ENCODE measurements at regions not wholly inside any gene's neighbourhood (a gene's known extent, or its start where the extent isn't known, plus 50 kb on each side); places are given as distances from the start of the nearest gene placed in this dataset.
"Not testable (repeated sequence)": the region's sequence is repeated elsewhere in the genome, so short reads cannot be mapped to it uniquely, and the experiment has no call there.

DNA sequence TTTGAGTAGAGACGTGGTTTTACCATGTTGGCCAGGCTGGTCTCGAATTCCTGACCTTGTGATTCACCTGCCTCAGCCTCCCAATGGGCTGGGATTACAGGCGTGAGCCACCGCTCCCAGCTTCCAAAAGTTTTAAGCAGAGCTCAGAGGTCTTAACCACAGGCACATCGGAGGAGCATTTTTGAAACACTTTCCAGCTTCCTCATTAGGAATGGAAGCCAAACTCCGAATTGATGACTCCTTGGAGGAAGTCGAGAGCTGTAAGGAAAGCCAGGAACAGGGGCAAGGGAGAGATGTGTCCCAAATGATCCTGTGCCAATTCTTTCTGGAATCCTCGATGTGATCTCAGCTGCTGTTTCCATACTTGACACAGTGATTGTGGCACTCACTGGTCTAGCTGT, 56.2 kb upstream of the CCZ1B start:
- not testable (repeated sequence) for DNase-seq

DNA sequence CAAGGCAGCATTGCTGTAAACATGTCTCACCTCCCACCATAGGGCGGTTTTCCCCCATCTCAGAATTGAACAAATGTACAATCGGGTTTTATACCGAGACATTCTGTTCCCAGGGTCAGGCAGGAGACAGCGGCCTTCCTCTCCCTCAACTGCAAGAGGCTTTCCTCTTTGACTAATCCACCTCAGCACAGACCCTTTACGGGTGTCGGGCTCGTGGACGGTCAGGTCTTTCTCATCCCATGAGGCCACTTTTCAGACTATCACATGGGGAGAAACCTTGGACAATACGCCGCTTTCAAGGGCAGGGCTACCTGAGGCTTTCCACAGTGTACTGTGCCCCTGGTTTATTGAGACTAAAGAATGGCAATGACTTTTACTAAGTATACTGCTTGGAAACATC, 57.7 kb upstream of the CCZ1B start:
- DNase-seq: not testable (repeated sequence)

DNA sequence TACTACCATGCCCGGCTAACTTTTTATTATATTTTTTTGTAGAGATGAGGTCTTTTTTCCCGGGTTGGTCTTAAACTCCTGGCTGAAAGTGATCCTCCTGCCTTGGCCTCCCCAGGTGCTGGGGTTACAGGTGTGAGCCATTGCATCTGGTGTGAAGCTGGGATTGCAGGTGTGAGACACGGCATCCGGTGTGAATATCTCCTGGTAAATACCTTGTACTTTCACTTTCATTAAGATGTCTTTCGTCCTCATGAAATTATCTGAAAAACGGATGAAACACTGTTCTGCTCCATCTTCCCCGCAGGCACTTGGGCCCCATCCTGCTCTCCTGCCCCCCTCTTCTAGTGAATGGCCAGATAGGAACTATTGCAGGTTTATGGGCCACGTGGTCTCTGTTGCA, 60.1 kb upstream of the CCZ1B start:
- no peak for DNase-seq

DNA sequence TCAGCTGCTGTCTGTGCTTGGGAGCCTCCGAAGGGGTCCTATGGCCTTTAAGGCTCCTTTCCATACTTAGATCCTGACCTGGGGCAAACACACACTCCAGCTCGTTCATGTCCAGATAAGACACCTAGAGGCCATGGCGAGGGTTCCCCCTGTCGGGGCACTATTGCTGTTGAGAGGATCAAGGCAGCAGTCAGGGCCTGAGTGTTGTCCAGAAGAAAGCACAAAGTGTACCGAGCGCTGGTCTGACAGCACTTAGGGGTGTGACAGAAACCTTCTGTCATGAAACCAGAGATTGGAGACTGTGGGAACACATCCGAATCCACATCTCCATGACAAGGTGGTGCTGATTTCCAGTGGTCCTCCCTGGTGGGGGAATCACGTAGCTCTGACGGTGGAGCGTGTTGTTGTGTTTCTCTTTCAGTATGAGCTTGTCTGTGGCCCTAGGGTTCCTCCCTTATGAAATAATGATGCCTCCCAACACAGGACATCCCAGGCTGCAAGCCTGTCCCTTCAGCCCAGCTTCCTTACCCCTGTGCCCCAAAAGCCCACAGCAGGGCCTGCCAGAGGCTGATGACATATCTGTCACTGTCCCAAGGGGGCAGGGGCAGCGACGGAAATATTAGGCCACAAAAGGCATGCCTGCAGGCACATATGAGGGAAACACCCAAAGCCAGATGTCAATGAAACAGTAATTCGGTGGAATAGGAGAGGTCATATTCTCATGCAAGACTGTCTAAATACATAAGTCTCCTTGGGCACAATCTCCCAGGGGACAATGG, 62.4 kb upstream of the CCZ1B start:
- DNase-seq: not testable (repeated sequence)

DNA sequence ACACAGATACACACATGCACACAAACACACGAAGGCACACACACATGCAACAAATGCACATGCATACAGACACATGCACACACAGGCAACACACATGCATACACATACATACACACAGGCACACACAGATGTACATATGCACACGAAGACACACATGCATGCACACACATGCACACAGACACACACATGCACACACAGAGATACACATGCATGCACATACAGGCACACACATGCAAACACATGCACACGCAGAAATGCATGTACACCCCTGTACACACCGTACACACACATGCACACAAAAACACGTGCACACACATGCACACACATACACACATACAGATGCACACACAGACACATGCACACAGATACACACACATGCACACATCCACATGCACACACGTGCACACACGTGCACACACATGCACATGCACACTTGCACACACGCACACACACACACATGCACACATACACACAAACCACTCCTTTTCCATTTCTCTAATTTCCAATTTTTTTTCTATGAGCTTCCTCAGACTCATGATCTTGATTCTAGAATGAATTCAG, 63.3 kb upstream of the CCZ1B start:
- no peak for DNase-seq

DNA sequence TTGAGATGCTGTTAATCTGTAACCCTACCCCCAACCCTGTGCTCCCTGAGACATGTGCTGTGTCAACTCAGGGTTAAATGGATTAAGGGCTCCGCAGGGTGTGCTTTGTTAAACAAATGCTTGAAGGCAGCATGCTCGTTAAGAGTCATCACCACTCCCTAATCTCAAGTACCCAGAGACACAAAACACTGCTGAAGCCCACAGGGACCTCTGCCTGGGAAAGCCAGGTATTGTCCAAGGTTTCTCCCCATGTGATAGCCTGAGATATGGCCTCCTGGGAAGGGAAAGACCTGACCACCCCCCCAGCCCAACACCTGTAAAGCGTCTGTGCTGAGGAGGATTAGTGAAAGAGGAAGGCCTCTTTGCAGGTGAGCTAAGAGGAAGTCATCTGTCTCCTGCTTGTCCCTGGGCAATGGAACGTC, 76.0 kb upstream of the CCZ1B start:
- DNase-seq: not testable (repeated sequence)

DNA sequence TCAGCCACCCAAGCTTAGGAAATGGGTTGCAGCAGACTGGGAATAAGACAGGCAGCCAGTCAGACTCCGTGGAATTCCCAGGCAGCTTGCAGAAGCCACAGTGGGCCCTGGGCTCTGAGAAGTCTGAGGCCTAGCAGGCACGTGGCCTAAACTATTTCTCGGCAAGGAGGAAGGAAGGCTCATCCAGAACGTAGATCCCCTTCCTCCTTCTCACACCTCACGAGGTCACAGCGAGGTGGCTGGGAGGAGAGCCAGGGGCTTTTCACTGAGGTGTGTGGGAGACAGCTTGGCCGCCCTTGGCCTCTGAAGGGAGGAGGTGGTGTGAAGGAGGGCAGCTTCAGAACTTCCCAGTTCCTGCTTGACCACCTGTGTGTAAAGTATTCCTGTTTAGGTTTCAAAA, 77.2 kb upstream of the CCZ1B start:
- not testable (repeated sequence) for DNase-seq

DNA sequence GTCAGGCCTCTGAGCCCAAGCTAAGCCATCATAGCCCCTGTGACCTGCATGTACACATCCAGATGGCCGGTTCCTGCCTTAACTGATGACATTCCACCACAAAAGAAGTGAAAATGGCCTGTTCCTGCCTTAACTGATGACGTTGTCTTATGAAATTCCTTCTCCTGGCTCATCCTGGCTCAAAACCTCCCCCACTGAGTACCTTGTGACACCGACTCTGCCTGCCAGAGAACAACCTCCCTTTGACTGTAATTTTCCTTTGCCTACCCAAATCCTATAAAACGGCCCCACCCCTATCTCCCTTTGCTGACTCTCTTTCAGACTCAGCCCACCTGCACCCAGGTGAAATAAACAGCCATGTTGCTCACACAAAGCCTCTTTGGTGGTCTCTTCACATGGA, 77.7 kb upstream of the CCZ1B start:
- DNase-seq: not testable (repeated sequence)

DNA sequence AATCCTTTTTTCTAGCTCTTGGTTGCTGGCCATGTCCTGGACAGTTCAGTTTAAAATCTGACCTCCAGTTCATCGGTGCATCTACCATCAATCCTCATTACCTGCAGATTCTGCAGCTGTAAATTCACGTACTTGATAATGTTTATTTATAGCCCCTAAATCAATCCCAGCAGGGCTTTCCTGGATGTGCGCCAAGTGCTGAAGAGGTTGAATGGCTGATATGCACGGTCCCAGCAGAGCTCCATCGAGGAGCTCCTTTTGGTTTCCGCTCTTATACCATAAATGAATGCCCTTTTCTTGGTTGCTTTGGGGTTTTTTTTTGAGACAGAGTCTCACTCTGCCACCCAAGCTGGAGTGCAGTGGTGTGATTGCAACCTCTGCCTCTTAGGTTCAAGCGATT, 91.2 kb upstream of the CCZ1B start:
- no peak for DNase-seq

DNA sequence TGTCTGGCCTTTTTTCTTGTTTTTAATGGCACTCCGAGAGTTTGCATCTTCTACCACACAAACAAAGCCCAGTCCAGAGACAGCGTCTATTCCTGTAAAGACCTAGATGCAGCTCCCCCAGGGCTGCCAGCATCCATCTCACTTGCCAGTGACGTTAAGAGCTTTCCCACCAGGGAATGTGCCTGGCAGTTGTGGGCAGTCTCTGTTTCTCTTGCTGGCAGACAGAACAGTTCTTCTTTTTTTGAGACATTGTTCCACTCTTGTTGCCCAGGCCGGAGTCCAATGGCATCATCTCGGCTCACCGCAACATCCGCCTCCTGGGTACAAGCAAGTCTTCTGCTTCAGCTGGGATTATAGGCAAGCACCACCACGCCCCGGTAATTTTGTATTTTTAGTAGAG, 93.1 kb upstream of the CCZ1B start:
- not testable (repeated sequence) for DNase-seq

DNA sequence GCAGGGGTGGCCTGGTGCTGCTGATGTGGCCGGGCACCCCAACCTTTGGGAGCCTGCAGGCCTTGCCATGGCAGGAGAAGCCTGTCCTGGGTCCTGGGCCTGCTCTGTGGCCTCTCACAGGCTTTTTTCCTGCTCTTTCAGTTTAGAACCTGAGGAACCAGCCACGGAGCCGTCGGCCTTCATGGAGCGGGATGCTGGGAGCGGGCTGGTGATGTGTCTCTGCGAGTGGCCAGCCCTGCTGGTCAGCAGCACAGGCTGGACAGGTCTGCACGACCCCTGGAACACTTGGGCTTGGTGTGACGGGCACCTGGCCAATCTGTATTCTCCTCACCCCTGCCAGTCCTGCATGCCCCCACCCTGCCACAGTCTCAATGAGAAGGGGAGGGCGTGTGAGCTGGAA, 98.4 kb upstream of the CCZ1B start:
- not testable (repeated sequence) for DNase-seq

DNA sequence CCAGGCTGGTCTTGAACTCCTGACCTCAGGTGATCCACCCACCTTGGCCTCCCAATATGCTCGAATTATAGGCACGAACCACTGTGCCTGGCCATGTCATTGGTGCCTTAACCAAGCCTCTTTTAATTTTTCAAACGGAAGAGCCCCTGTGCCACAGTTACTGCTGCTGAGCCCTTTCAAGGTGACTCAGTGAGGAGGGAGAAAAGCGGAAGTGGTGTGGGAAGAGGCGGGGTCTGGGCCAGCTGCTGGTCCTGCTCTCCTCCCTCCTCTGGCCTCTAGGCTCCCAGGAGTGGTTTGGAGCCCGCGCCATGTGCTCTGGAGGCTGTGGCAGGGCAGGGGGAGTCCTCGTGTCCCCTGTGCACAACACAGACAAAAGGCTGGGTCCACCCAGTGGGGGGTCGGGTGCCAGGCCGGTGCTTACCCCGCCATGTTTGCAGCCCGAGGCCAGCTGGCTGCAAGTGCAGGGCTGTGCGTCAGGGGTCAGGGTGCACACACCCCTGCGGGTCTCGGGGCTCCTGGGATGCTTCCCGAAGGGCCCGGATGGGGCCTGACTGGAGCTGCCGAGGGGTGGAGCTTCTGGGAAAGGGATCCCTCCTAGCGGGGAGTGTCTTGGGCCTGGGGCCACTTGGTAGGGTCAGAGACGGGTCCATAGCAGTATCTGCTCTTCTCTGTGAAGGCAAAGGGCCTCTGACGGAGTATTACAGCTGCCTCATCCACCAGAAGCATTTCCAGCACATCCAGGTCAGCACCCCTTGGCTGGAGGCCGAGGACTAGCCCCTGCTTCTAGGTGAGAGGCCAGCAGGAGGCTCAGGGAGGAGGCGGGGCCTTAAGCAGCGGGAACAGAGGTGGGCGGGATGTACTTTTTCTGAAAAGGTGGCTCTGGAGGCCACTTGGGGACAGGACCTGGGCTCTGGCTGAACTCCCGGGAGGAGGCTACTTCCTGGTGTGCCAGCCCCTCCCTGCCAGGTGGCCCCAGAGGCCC, 100.4 kb upstream of the CCZ1B start:
- not testable (repeated sequence) for DNase-seq

DNA sequence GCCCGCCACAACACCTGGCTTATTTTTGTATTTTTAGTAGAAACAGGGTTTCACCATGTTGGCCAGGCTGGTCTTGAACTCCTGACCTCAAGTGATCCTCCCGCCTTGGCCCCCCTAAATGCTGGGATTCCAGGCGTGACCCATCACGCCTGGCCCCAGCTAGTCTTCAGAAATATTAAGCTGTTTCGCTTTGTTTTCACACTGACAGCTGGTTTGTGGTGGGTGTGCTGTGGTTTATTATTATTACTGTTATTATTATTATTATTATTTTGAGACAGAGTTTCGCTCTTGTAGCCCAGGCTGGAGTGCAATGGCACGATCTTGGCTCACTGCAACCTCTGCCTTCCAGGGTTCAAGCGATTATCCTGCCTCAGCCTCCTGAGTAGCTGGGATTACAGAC, 101.6 kb upstream of the CCZ1B start:
- DNase-seq: not testable (repeated sequence)

DNA sequence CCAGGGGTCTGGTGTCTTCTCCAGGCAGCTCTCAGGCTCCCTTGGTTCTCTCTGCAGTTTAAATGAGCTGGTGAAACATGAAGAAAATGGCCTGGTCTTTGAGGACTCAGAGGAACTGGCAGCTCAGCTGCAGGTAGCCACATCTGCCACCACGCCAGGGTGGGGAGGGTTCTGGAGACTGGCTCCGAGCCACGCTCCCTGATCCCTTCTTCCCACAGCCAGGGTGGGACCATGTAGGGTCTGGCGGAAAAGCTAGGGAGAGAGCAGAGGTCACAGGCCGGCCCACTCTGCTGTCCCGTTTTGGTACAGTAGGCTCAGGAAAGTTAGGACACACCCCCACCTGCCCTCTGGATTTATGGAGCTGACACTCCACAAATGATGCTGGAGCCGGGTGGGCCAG, 103.5 kb upstream of the CCZ1B start:
- not testable (repeated sequence) for DNase-seq

DNA sequence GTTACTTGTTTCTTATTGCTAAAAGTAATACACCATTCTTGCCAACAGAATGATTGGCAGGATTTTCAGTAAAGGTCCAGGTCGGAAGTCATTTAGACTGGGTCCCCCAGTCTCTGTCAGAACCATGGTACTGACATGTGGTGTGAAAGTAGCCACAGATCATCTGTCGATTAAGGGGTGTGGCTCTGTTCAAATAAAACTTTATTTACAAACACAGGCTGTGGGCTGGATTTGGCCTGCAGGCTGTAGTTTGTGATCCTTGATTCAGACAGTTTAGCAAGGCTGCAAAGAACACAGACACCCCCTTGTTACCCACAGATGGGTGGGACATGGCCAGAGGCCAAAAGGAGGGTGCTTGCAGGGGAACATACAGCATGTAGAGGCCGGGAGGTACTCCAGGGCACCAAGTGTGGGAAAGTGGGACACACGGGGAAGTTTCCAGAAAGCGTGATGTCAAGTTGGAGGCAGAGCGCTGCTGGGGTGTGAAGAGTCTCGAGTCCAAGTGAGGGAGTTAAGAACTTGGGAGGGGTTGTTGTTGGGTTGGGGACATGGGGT, 104.1 kb upstream of the CCZ1B start:
- not testable (repeated sequence) for DNase-seq

DNA sequence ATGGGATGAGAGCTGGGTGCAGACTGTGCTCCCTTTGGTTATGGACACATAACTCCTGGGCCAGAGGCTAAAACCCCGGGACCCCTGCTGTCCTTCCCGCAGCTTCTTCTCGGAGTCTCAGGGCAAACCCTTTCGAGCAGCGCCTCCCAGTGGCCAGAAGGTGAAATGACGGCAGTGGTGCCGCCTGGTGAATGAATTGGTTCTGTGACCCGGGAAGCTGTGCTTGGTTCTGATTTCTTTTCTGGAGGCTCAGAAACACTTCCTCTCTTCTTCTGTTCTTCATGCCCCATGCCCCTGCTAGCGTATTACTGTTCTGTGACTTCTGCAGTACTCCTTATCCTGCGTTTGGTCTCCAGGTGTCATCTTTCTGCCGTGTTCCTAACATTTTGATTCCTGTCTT, 104.7 kb upstream of the CCZ1B start:
- DNase-seq: not testable (repeated sequence)

DNA sequence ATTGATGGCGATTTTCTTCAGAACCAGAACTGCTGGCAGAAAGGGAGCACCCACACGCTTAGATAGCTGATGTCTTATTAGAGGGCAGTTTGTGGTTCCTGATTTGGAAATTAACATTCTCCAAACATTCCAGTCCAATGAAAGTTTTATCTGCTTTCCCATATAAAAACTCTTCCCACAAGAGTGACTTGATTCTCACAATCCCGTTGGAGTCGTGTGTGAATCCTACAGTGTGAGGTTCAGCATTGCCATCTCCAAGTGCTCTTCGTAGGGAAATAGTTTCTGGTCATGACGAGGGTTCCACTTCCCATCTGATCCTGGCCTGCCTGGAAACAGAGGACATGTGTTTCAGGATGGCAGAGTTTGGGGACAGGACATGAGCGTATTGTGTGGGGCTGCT, 105.4 kb upstream of the CCZ1B start:
- not testable (repeated sequence) for DNase-seq

DNA sequence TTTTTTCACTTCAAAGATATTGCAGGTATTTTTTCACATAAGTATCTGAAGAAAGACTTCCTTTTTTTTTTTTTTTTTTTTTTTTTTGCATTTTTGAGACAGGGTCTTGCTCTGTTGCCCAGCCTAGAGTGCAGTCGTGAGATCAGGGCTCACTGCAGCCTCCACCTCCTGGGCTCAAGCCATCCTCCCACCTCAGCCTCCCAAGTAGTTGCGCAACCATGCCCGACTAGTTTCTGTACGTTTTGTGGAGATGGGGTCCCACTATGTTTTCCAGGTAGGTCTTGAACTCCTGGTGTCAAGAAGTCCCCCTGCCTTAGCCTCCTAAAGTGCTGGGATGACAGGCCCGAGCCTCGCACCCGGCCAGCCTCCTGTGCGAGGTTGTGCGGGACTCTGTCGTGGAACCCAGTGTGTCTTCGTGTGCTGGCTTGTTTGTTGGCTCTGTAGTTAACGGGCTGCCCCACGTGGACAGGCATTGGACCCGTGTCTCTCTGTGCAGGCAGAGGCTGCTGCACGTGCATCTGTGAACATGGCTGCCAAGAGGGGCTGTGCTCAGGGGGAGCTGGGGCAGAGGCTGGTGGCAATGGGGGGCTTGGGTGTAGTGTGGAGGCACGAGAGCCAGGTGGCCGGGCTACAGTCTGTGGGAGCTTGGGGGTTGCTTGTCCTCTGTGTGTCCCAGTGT, 108.0 kb upstream of the CCZ1B start:
- not testable (repeated sequence) for DNase-seq

DNA sequence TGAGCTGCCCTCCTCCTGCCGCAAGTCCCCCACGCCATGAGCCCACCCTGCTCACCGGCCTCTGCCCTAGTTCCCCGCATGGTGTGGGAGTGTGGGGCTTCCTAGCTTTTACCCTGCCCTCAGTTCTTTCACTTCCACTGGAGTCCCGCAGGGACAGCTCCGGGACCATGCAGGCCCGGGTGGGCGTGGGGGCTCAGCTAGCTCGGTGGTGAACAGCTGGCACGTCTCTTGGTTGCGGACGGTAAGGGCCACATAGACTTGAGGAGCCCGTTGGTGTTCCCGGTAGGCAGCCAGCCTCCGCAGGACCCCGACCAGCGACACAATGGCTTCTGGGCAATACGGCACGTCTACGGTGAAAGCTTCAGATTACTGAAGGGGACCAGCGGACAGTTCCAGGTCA, 108.9 kb upstream of the CCZ1B start:
- no peak for DNase-seq

DNA sequence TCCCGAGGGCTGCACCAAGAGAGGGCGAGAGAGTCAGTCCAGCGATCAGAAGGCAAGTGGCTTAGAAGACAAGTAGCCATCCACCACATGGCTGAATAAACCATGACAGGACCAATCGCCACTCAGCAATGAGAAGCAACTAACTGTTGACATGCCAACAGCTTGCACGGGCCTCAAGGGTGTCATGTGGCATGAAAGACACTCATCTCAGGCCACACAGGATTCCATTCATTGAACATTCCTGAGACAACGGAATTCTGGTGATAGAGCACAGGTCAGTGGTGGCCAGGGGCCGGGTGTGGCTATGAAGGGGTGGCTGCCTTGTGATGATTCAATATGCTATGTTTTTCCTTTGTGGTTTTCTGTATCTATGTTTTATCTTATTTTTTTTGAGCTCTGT, 110.6 kb upstream of the CCZ1B start:
- not testable (repeated sequence) for DNase-seq

DNA sequence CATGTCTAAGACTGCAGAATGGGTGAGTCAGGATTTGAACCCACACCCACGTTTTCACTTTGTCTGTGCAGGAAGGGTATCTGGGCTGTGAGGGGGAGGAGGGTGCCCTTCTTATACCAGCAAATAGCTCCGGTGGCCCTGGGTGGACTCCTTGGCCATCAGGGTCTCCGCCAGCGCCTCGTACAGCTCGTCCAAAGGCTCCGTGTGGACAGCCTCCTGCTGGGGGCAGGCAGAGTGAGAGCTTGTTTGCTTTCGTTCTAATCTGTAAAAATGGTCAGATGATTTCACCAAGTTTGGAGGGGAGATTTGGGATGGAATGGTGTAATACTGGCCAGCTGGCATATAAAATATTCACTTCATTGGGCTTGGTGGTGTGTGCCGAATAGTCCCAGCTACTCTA, 111.7 kb upstream of the CCZ1B start:
- DNase-seq: not testable (repeated sequence)

DNA sequence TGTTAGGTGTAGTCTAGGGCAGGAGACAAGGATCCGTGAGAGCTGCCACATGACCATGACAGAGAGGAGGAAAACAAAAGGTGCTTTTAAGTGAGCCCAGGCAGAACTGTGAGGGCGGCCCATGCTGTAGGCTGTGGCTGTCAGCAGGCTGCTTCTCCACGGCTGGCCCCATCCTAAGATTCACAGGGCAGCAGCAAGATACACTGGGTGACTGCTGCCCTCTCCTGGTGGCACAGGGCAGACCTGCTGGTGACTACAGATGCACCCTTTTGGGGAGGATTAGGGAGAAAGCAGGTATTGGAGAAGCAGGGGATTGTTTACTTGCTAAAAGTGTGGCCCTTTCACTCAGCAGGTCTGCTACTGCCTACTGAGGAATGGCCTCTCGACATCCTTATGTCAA, 112.2 kb upstream of the CCZ1B start:
- DNase-seq: not testable (repeated sequence)

DNA sequence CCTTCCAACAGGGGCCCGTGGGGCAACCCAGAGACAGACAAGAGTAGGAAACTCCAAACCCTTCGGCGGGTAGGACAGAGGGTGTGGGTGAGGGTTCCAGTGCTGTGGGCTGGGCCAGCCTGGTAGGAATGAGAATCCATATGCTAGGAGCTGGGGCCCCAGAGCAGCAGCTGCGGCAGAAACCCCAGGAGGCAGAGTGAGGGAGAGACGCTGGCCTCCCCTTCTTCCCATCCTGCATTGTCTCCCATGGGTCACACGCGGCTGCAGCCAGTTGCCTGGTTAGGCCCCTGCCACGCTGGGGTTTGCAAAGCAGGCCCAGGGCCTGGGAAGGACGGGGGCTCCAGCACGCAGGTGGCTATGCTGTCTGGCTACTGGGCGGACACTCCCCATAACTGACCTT, 113.1 kb upstream of the CCZ1B start:
- not testable (repeated sequence) for DNase-seq
